Ovary (tissue), 7 donors: ENCODE measurements at regions not wholly inside any gene's neighbourhood (a gene's known extent, or its start where the extent isn't known, plus 50 kb on each side); places are given as distances from the start of the nearest gene placed in this dataset.

Source experiments
- DNase-seq, 5 donors: peaks; one replicate each; pipeline ENCODE4 v3.0.0-alpha.2; 2019 to 2020
- H3K27ac ChIP-seq, 2 donors: fragments of 200-600 bp; one replicate each; pipeline versions ENCODE4 v1.5.1 to v1.8.0; 2019 to 2022
- H3K27me3 ChIP-seq: fragments of 200-600 bp; one replicate; pipeline ENCODE4 v1.8.0; 2022
- H3K36me3 ChIP-seq: fragments of 200-600 bp; sonication (generic); one replicate; pipeline ENCODE4 v1.5.1; 2019
- H3K4me1 ChIP-seq: one replicate; pipeline ENCODE4 v1.8.1; 2013; ENCODE audit warnings: mild to moderate bottlenecking, moderate library complexity; ENCODE audit not compliant: insufficient read depth
- H3K4me3 ChIP-seq: fragments of 200-600 bp; sonication (generic); one replicate; pipeline ENCODE4 v1.5.1; 2017
- H3K9me3 ChIP-seq, 2 donors: fragments of 200-600 bp in 1 of 2; sonication (generic) in 1 of 2; one replicate each; pipeline versions ENCODE4 v1.5.1 to v1.8.1; 2013 to 2019; ENCODE audit warnings: mild to moderate bottlenecking in 1 of 2, moderate library complexity in 1 of 2
- EP300 ChIP-seq: sonication (generic); formaldehyde crosslinking; IDR thresholded peaks from one replicate; pipeline ENCODE4 v1.6.1; 2017; ENCODE audit warnings: antibody characterized with exemption
- POLR2A ChIP-seq: fragments of 450-650 bp; IDR thresholded peaks from one replicate; pipeline ENCODE4 v1.6.1; 2017; ENCODE audit warnings: antibody characterized with exemption, mild to moderate bottlenecking, moderate library complexity
- WGBS, 3 donors: extraction: QIAGEN DNeasy Blood & Tissue Kit in 1 of 3; methylation state at CpG; one replicate each; pipeline versions ENCODE4 v1.1.5 to v1.1.7; 2013 to 2017; 5-methylcytosine and 5-hydroxymethylcytosine counted together
- intact Hi-C, 4 donors: fragments of 100-400 bp; cut with DNase I; formaldehyde crosslinking; loops; one replicate each; pipeline versions ENCODE4 v1.11.0 to v1.15.1; 2022 to 2023
- TF ChIP-seq, protein P1 (sequence below), 3 donors: fragments of 450-650 bp in 2 of 3; fragments of 200-600 bp in 1 of 3; IDR thresholded peaks; one replicate each; pipeline versions ENCODE4 v1.5.1 to v1.8.0; 2016 to 2022; ENCODE audit warnings: antibody characterized with exemption in 3 of 3, mild to moderate bottlenecking in 1 of 3
- donor health status: DM: no; HTN: no; CAD: no; lungs with moderate emphysema.
- donor health status: DM: no; HTN: no; CAD: no.
- donor health status: Bipolar disorder and iron deficiency.
- donor health status: DM: no; HTN: no; CAD: no.
- donor health status: DM: yes; HTN: yes; CAD: no.

DNA sequence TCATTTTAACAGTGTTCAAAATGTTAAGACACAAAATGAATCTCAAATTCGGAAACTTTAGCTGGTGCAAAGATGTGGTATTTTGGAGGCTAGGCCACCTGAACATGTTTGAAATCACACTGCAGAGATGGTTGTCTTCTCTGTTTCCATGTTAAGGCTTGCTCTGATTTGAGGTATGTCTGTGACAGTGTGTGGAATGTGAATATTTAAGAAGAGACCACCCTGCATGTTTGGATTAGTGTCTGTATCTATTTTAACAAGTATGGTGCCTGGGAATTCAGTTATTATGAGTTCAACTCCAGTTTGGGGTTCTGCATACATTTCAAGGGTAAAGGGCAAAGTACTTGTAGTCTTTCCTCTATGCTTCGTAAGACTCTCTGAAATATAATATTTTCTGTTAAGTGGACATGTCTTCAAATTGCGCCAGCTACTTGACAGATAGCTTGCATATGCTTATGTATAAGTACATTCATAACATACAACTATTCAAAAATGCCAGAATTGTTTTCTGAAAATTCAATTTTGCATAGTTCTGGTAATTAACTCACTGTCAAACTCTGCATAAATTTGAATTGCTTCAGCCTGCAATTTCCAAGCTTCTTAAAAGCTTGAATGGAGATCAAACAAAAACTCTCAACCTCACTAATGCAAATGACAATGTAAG lies 424.0 kb downstream of the ADAMTS20 start:
- Histone ChIP-seq H3K27me3 (no peaks in the 10 kb centered on the region), H3K4me1 (no peaks in the 10 kb centered on the region), H3K36me3 (no peaks in the 10 kb centered on the region), H3K4me3 (no peak overlapping the region), H3K27ac (no peak overlapping the region), H3K9me3 (no peaks in the 10 kb centered on the region)
- DNase-seq, result no peak
- WGBS, 3 donors, result 91 to 97% (median 96%) methylated on average over 3 of the region's 3 CpGs
- TF ChIP-seq POLR2A, result no peak
- no peak for TF ChIP-seq EP300
- TF ChIP-seq, protein P1, sequence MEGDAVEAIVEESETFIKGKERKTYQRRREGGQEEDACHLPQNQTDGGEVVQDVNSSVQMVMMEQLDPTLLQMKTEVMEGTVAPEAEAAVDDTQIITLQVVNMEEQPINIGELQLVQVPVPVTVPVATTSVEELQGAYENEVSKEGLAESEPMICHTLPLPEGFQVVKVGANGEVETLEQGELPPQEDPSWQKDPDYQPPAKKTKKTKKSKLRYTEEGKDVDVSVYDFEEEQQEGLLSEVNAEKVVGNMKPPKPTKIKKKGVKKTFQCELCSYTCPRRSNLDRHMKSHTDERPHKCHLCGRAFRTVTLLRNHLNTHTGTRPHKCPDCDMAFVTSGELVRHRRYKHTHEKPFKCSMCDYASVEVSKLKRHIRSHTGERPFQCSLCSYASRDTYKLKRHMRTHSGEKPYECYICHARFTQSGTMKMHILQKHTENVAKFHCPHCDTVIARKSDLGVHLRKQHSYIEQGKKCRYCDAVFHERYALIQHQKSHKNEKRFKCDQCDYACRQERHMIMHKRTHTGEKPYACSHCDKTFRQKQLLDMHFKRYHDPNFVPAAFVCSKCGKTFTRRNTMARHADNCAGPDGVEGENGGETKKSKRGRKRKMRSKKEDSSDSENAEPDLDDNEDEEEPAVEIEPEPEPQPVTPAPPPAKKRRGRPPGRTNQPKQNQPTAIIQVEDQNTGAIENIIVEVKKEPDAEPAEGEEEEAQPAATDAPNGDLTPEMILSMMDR (IDR thresholded peaks at IDR 0.05), result no peak
- intact Hi-C loops, result no loop called here

DNA sequence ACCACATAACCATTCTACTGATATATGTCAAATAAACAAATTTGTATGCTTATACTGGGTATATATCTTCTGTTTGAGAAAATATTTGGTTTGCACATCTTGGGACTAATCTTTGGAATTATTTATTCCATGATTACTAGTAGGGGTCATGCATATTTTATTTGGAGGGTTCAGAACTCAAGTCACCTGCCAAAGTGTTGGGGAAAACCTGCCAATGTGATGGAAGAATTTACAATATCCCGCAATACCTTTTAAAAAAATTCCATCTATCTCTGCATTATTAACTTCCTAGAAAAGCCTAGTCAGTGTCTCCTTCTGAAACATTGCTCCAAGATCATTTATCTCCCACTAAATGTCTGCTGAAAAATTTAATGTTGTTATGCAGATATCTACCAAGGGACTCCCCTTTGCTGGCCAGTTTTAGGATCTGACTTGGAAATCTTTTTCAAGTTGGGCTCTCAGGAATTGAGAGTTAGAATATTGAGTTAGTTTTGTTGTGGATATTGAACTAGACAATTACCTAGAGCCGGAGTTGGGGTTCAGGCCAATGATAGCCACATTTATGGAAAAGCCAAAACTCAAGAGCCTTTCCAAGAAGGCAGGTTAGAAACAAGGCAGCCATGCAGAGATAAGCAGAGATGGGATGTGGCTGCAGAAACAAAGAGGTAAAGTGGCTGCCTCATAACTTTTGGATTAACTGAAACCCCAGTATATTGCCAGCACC lies 425.2 kb downstream of the ADAMTS20 start:
- H3K9me3 ChIP-seq, result no peaks in the 10 kb centered on the region
- H3K36me3 ChIP-seq, result no peaks in the 10 kb centered on the region
- TF ChIP-seq POLR2A, result no peak
- no peak for TF ChIP-seq EP300
- TF ChIP-seq, protein P1 (IDR thresholded peaks at IDR 0.05), result no peak
- H3K27ac ChIP-seq, result no peak overlapping the region
- intact Hi-C loops, result no loop called here
- 82 to 98% (median 95%) methylated on average over 2 of the region's 2 CpGs for WGBS, 3 donors
- DNase-seq, result no peak
- H3K27me3 ChIP-seq, result no peaks in the 10 kb centered on the region
- no peaks in the 10 kb centered on the region for H3K4me1 ChIP-seq
- H3K4me3 ChIP-seq, result no peak overlapping the region

DNA sequence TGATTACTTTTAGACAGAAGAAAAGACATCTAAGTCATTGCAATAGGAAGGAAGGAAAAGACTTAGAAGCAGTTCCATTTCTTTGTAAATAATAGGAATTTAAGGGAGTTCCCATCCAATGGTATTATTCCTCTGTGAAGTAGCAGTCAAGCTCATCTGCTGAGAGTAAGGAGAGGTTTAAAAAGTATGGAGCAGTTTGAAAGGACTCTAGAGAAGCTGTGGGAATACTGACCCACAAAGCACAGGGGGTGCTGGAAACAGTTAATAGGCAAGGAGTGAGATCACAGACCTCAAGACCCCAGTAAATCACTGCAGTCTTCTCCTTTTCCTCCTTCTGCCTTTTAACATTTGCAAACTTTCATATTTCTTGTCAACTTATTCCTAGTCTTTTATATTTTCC lies 428.5 kb downstream of the ADAMTS20 start:
- no peaks in the 10 kb centered on the region for H3K9me3 ChIP-seq
- H3K27me3 ChIP-seq, result no peaks in the 10 kb centered on the region
- H3K27ac ChIP-seq, result no peak overlapping the region
- no peaks in the 10 kb centered on the region for H3K4me1 ChIP-seq
- H3K36me3 ChIP-seq, result no peaks in the 10 kb centered on the region
- DNase-seq, result no peak
- intact Hi-C loops, result no loop called here
- H3K4me3 ChIP-seq, result no peak overlapping the region
- TF ChIP-seq, protein P1 (IDR thresholded peaks at IDR 0.05), result no peak
- TF ChIP-seq EP300 (no peak), POLR2A (no peak)

DNA sequence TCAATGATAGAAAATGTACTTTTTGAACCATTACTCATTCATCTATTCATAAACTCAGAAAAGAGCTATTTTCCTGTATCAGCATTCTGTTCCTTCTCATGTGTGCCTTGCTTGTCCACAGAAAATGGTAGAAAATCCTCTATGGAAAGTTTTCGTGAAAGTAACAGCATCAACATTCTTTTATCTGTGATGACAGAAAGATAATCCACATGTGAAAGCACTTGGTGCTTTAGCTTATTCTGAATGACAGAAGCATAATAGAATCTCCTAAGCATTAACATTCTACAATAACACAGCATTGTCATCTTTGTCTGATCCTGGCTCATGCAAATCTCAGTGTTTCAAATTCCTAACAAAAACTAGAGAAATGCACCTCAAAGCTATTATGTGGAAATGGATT lies 431.9 kb downstream of the ADAMTS20 start:
- H3K9me3 ChIP-seq, result no peaks in the 10 kb centered on the region
- no peak overlapping the region for H3K27ac ChIP-seq
- no peak for TF ChIP-seq POLR2A
- no peak for TF ChIP-seq EP300
- TF ChIP-seq, protein P1 (IDR thresholded peaks at IDR 0.05), result no peak
- WGBS, 3 donors, result 89 to 98% (median 95%) methylated on average over 1 of the region's 1 CpG
- no peak overlapping the region for H3K4me3 ChIP-seq
- H3K4me1 ChIP-seq, result no peaks in the 10 kb centered on the region
- H3K27me3 ChIP-seq, result no peaks in the 10 kb centered on the region
- DNase-seq, result no peak
- no peaks in the 10 kb centered on the region for H3K36me3 ChIP-seq
- intact Hi-C loops, result no loop called here
